HepG2 (cell line): ENCODE measurements at regions not wholly inside any gene's neighbourhood (a gene's known extent, or its start where the extent isn't known, plus 50 kb on each side); places are given as distances from the start of the nearest gene placed in this dataset.

Experiments
- ATAC-seq: fragments of 200-7000 bp; cut with Tn5 transposase; 3 replicates; pipeline ENCODE4 v1.9.1; 2020; ENCODE audit warnings: mild to moderate bottlenecking, moderate library complexity
- BruUV-seq: library from RNA; stranded (reverse); fragments of 400-500 nt; replicated peaks from 2 replicates; lab custom pipeline; 2021; lab: Mats Ljungman, UMichigan
- CTCF ChIA-PET: fragments of 300-600 bp; formaldehyde crosslinking; extraction: SDS; loops from one replicate; lab custom pipeline; 2021; ENCODE audit warnings: low total read pairs, inconsistent platforms, low intra/inter-chr PET ratio; lab: Yijun Ruan, JAX
- POLR2A ChIA-PET: fragments of 350-600 bp; sonication (Branson Sonifier 250); formaldehyde crosslinking; loops from one replicate; lab custom pipeline; 2020; ENCODE audit warnings: antibody characterized with exemption, inconsistent platforms; lab: Yijun Ruan, JAX
- DNase-seq: peaks from one replicate; pipeline ENCODE4 v3.0.0-alpha.2; 2015; ENCODE audit warnings: low spot score
- FAIRE-seq: peaks from 3 replicates; lab custom pipeline; 2011; peaks lifted over from hg19 to GRCh38; lab: Jason Lieb, UNC
- H2AFZ ChIP-seq: one replicate; pipeline ENCODE4 v1.6.1; 2011; ENCODE audit warnings: low read length, inconsistent platforms
- H3K27ac ChIP-seq: fragments of 300-600 bp; 3 replicates; pipeline ENCODE4 v1.8.0; 2011; ENCODE audit warnings: mixed run types, mild to moderate bottlenecking, mixed read lengths, low read length, inconsistent platforms; ENCODE audit not compliant: insufficient read depth; ENCODE audit errors: extremely low read length
- H3K27me3 ChIP-seq, 2 experiments: fragments of 200-600 bp in 1 of 2; 2 replicates in 1 of 2; 3 replicates in 1 of 2; pipeline versions ENCODE4 v1.6.0 to v1.8.0; 2011; ENCODE audit warnings: low read length in 2 of 2, mild to moderate bottlenecking in 2 of 2, moderate library complexity in 2 of 2, inconsistent platforms in 1 of 2; ENCODE audit not compliant: insufficient read depth in 2 of 2, control insufficient read depth in 1 of 2
- H3K36me3 ChIP-seq, 2 experiments: fragments of 200-600 bp in 1 of 2; replicated peaks in 1 of 2; 2 replicates in 1 of 2; 3 replicates in 1 of 2; pipeline versions ENCODE4 v1.5.1 to v1.8.0; 2011; ENCODE audit warnings: low read length in 2 of 2, inconsistent platforms in 1 of 2; ENCODE audit not compliant: insufficient read depth in 2 of 2, control insufficient read depth in 1 of 2
- H3K4me1 ChIP-seq: 2 replicates; pipeline ENCODE4 v1.5.1; 2012; ENCODE audit warnings: low read length, inconsistent platforms; ENCODE audit not compliant: insufficient read depth
- H3K4me2 ChIP-seq: 2 replicates; pipeline ENCODE4 v1.6.0; 2011; ENCODE audit warnings: low read depth, low read length, inconsistent platforms
- H3K4me3 ChIP-seq, 3 experiments: fragments of 200-600 bp in 1 of 3; sonication (generic), shearing (Covaris generic) in 1 of 3; replicated peaks in 1 of 3; 2 replicates each; pipeline ENCODE4 v1.5.1; 2011 to 2016; ENCODE audit warnings: low read length in 3 of 3, inconsistent platforms in 2 of 3, low read depth in 2 of 3, mild to moderate bottlenecking in 2 of 3, control low read depth in 1 of 3, mixed read lengths in 1 of 3; ENCODE audit not compliant: insufficient read depth in 1 of 3
- H3K79me2 ChIP-seq: one replicate; pipeline ENCODE4 v1.6.1; 2011; ENCODE audit warnings: low read length, inconsistent platforms; ENCODE audit not compliant: insufficient read depth
- H3K9ac ChIP-seq: 2 replicates; pipeline ENCODE4 v1.6.0; 2011; ENCODE audit warnings: mild to moderate bottlenecking, low read depth, low read length, inconsistent platforms; ENCODE audit not compliant: insufficient read depth
- H3K9me3 ChIP-seq: 2 replicates; pipeline ENCODE4 v1.5.1; 2012; ENCODE audit warnings: mild to moderate bottlenecking, low read length
- H4K20me1 ChIP-seq: 2 replicates; pipeline ENCODE4 v1.6.0; 2011; ENCODE audit warnings: inconsistent platforms, mild to moderate bottlenecking, low read length, moderate library complexity; ENCODE audit not compliant: insufficient read depth
- AGO2 ChIP-seq: fragments of 200-400 bp; formaldehyde crosslinking; optimal IDR thresholded peaks from 2 replicates; pipeline ENCODE3; 2017; ENCODE audit warnings: mild to moderate bottlenecking, low read depth, low read length, moderate library complexity
- GLMP ChIP-seq: sonication (generic); formaldehyde crosslinking; IDR thresholded peaks from 2 replicates; pipeline ENCODE4 v1.9.0; 2021; ENCODE audit warnings: missing genetic modification reagents, mild to moderate bottlenecking, borderline replicate concordance
- IRF9 ChIP-seq: sonication (generic); formaldehyde crosslinking; IDR thresholded peaks from 2 replicates; pipeline ENCODE4 v1.8.0; 2022; ENCODE audit warnings: missing genetic modification reagents, mild to moderate bottlenecking, borderline replicate concordance
- JUND ChIP-seq: sonication (generic); formaldehyde crosslinking; IDR thresholded peaks from 2 replicates; pipeline ENCODE4 v1.8.0; 2022; ENCODE audit warnings: mild to moderate bottlenecking, missing genetic modification reagents
- MBD4 ChIP-seq: IDR thresholded peaks from 2 replicates; pipeline ENCODE4 v1.6.1; 2012; ENCODE audit warnings: low read length, inconsistent platforms, borderline replicate concordance
- ZNF260 ChIP-seq: sonication (generic); formaldehyde crosslinking; IDR thresholded peaks from 2 replicates; pipeline ENCODE4 v1.4.0; 2020; ENCODE audit warnings: missing genetic modification reagents, low read depth, mild to moderate bottlenecking, borderline replicate concordance
- ZNF30 ChIP-seq: sonication (generic); formaldehyde crosslinking; IDR thresholded peaks from 2 replicates; pipeline ENCODE4 v1.5.0; 2020; ENCODE audit warnings: mild to moderate bottlenecking, missing genetic modification reagents
- WGBS: methylation state at CpG from one replicate; pipeline ENCODE4 v1.1.6; 2017; ENCODE audit warnings: low lambda C conversion rate; 5-methylcytosine and 5-hydroxymethylcytosine counted together
- in situ Hi-C: cut with HindIII; loops from 2 replicates; pipeline ENCODE4 v1.10.0; 2017; ENCODE audit warnings: low pct_unique_long_range_greater_than_20kb; ENCODE audit not compliant: extremely low pct_ligation_motif_present
- intact Hi-C: fragments of 100-400 bp; cut with micrococcal nuclease; formaldehyde crosslinking; loops from one replicate; pipeline ENCODE4 v1.10.0; 2022; ENCODE audit not compliant: unreplicated experiment
- TF ChIP-seq, protein P1 (sequence below): sonication (generic); formaldehyde crosslinking; IDR thresholded peaks from 2 replicates; pipeline ENCODE4 v1.4.0; 2020; ENCODE audit warnings: missing genetic modification reagents, mild to moderate bottlenecking, borderline replicate concordance
- TF ChIP-seq, protein P2 (sequence below): sonication (generic); formaldehyde crosslinking; IDR thresholded peaks from 2 replicates; pipeline ENCODE4 v1.5.0; 2020; ENCODE audit warnings: mild to moderate bottlenecking, missing genetic modification reagents

GRCh38 chr7:46424934-46425333, 503.9 kb upstream of the IGFBP3 start:
- no peak overlapping the region for H2AFZ ChIP-seq
- 0% methylated on average over 1 of the region's 1 CpG for WGBS
- no peak overlapping the region for H3K4me2 ChIP-seq
- in situ Hi-C loops, result no loop called here
- FAIRE-seq, result no peak
- H3K79me2 ChIP-seq, result no peaks in the 10 kb centered on the region
- intact Hi-C loops, result no loop called here
- ChIA-PET CTCF (no interaction called here), POLR2A (no interaction called here)
- no peak for TF ChIP-seq ZNF260 (CRISPR knock-in tag)
- no TSS peak for BruUV-seq
- H3K4me3 ChIP-seq, result no peak overlapping the region
- no peaks in the 10 kb centered on the region for H3K9me3 ChIP-seq
- no peak for ATAC-seq
- no peaks in the 10 kb centered on the region for H3K27me3 ChIP-seq
- no peaks in the 10 kb centered on the region for H3K4me1 ChIP-seq
- no peak overlapping the region for H3K27ac ChIP-seq
- no peaks in the 10 kb centered on the region for H4K20me1 ChIP-seq
- no peak for DNase-seq
- no peak overlapping the region for H3K9ac ChIP-seq
- H3K36me3 ChIP-seq, result no peaks in the 10 kb centered on the region

- BruUV-seq, result no TSS peak
- H3K4me3 ChIP-seq, result no peak overlapping the region
- ChIA-PET CTCF (no interaction called here), POLR2A (no interaction called here)
- no peaks in the 10 kb centered on the region for H4K20me1 ChIP-seq
- WGBS, result 0% methylated on average over 2 of the region's 2 CpGs
- H3K4me2 ChIP-seq, result no peak overlapping the region
- H3K4me1 ChIP-seq, result no peaks in the 10 kb centered on the region
- H3K27me3 ChIP-seq, result no peaks in the 10 kb centered on the region
- no peak overlapping the region for H2AFZ ChIP-seq
- no peak overlapping the region for H3K27ac ChIP-seq
- H3K9me3 ChIP-seq, result no peaks in the 10 kb centered on the region
- no peak overlapping the region for H3K9ac ChIP-seq
- in situ Hi-C loops (no loop called here), intact Hi-C loops (no loop called here)
- no peak for FAIRE-seq
- DNase-seq, result no peak
- no peaks in the 10 kb centered on the region for H3K36me3 ChIP-seq
- no peak for ATAC-seq
- no peaks in the 10 kb centered on the region for H3K79me2 ChIP-seq
- no peak for TF ChIP-seq GLMP
- TF ChIP-seq, protein P1, sequence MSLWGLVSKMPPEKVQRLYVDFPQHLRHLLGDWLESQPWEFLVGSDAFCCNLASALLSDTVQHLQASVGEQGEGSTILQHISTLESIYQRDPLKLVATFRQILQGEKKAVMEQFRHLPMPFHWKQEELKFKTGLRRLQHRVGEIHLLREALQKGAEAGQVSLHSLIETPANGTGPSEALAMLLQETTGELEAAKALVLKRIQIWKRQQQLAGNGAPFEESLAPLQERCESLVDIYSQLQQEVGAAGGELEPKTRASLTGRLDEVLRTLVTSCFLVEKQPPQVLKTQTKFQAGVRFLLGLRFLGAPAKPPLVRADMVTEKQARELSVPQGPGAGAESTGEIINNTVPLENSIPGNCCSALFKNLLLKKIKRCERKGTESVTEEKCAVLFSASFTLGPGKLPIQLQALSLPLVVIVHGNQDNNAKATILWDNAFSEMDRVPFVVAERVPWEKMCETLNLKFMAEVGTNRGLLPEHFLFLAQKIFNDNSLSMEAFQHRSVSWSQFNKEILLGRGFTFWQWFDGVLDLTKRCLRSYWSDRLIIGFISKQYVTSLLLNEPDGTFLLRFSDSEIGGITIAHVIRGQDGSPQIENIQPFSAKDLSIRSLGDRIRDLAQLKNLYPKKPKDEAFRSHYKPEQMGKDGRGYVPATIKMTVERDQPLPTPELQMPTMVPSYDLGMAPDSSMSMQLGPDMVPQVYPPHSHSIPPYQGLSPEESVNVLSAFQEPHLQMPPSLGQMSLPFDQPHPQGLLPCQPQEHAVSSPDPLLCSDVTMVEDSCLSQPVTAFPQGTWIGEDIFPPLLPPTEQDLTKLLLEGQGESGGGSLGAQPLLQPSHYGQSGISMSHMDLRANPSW (CRISPR knock-in tag), result no peak
- TF ChIP-seq ZNF30 (CRISPR knock-in tag), result no peak
- TF ChIP-seq AGO2, result no peak
- TF ChIP-seq, protein P2, sequence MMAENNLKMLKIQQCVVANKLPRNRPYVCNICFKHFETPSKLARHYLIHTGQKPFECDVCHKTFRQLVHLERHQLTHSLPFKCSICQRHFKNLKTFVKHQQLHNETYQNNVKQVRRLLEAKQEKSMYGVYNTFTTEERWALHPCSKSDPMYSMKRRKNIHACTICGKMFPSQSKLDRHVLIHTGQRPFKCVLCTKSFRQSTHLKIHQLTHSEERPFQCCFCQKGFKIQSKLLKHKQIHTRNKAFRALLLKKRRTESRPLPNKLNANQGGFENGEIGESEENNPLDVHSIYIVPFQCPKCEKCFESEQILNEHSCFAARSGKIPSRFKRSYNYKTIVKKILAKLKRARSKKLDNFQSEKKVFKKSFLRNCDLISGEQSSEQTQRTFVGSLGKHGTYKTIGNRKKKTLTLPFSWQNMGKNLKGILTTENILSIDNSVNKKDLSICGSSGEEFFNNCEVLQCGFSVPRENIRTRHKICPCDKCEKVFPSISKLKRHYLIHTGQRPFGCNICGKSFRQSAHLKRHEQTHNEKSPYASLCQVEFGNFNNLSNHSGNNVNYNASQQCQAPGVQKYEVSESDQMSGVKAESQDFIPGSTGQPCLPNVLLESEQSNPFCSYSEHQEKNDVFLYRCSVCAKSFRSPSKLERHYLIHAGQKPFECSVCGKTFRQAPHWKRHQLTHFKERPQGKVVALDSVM, result no peak
- no peak for TF ChIP-seq MBD4
- no peak for TF ChIP-seq JUND (CRISPR knock-in tag)
- TF ChIP-seq IRF9 (CRISPR knock-in tag), result no peak
Observed at GRCh38 chr7:46421441-46422230, 500.6 kb upstream of the IGFBP3 start.
